ENCODE measurements at regions not wholly inside any gene's neighbourhood (a gene's known extent, or its start where the extent isn't known, plus 50 kb on each side); places are given as distances from the start of the nearest gene placed in this dataset.
"Not testable (repeated sequence)": the region's sequence is repeated elsewhere in the genome, so short reads cannot be mapped to it uniquely, and the experiment has no call there.

GRCh38 chrX:92106671-92107070 is 327.5 kb downstream of the PCDH11X start:
- ATAC-seq; DNase-seq (ENCODE audit: low read depth, low spot score); H3K9me3 ChIP-seq (ENCODE audit: control insufficient read depth in 1 of 2, insufficient read depth in 1 of 2, low read depth in 1 of 2, low read length in 2 of 2); H4K20me1 ChIP-seq (ENCODE audit: insufficient read depth); H3K27ac ChIP-seq (ENCODE audit: low read depth, low read length); CTCF ChIA-PET; H3K4me3 ChIP-seq (replicated peaks in 1 of 2; ENCODE audit: low read depth in 1 of 2, low read length in 2 of 2); H3K27me3 ChIP-seq (ENCODE audit: insufficient read depth, low read length); POLR2A ChIA-PET; H3K9ac ChIP-seq (ENCODE audit: low read length); BruUV-seq (replicated peaks); H3K36me3 ChIP-seq (ENCODE audit: control insufficient read depth in 1 of 2, insufficient read depth in 2 of 2, low read length in 2 of 2); H3K79me2 ChIP-seq (ENCODE audit: insufficient read depth, low read length); RAD21 ChIA-PET (ENCODE audit: low non-redundant PET in 1 of 2, low total read pairs in 2 of 2, uncharacterized antibody in 2 of 2, unreplicated experiment in 2 of 2); H3K4me1 ChIP-seq (ENCODE audit: control insufficient read depth in 1 of 2, insufficient read depth in 2 of 2, low read length in 2 of 2); intact Hi-C loops (cut with micrococcal nuclease); H3K9me2 ChIP-seq (ENCODE audit: insufficient read depth); H2AFZ ChIP-seq (ENCODE audit: low read depth, low read length, poor library complexity, severe bottlenecking); H3K4me2 ChIP-seq (ENCODE audit: low read length): not testable (repeated sequence)

- H3K36me3 ChIP-seq (ENCODE audit: control insufficient read depth in 1 of 2, insufficient read depth in 2 of 2, low read length in 2 of 2); H3K4me3 ChIP-seq (replicated peaks in 1 of 2; ENCODE audit: low read depth in 1 of 2, low read length in 2 of 2); H3K9me2 ChIP-seq (ENCODE audit: insufficient read depth); CTCF ChIA-PET; RAD21 ChIA-PET (ENCODE audit: low non-redundant PET in 1 of 2, low total read pairs in 2 of 2, uncharacterized antibody in 2 of 2, unreplicated experiment in 2 of 2); ATAC-seq; H3K27ac ChIP-seq (ENCODE audit: low read depth, low read length); H3K27me3 ChIP-seq (ENCODE audit: insufficient read depth, low read length); H2AFZ ChIP-seq (ENCODE audit: low read depth, low read length, poor library complexity, severe bottlenecking); DNase-seq (ENCODE audit: low read depth, low spot score); intact Hi-C loops (cut with micrococcal nuclease); H3K4me2 ChIP-seq (ENCODE audit: low read length); BruUV-seq (replicated peaks); H3K9ac ChIP-seq (ENCODE audit: low read length); H4K20me1 ChIP-seq (ENCODE audit: insufficient read depth); H3K4me1 ChIP-seq (ENCODE audit: control insufficient read depth in 1 of 2, insufficient read depth in 2 of 2, low read length in 2 of 2); POLR2A ChIA-PET; H3K9me3 ChIP-seq (ENCODE audit: control insufficient read depth in 1 of 2, insufficient read depth in 1 of 2, low read depth in 1 of 2, low read length in 2 of 2); H3K79me2 ChIP-seq (ENCODE audit: insufficient read depth, low read length): not testable (repeated sequence)
Measured at GRCh38 chrX:92110410-92110911, 331.3 kb downstream of the PCDH11X start.

GRCh38 chrX:92117701-92118100 is 338.5 kb downstream of the PCDH11X start:
- H3K9me3 ChIP-seq (ENCODE audit: control insufficient read depth in 1 of 2, insufficient read depth in 1 of 2, low read depth in 1 of 2, low read length in 2 of 2); H3K9ac ChIP-seq (ENCODE audit: low read length); H3K36me3 ChIP-seq (ENCODE audit: control insufficient read depth in 1 of 2, insufficient read depth in 2 of 2, low read length in 2 of 2); H3K4me2 ChIP-seq (ENCODE audit: low read length); RAD21 ChIA-PET (ENCODE audit: low non-redundant PET in 1 of 2, low total read pairs in 2 of 2, uncharacterized antibody in 2 of 2, unreplicated experiment in 2 of 2); H2AFZ ChIP-seq (ENCODE audit: low read depth, low read length, poor library complexity, severe bottlenecking); ATAC-seq; H3K27ac ChIP-seq (ENCODE audit: low read depth, low read length); H4K20me1 ChIP-seq (ENCODE audit: insufficient read depth); H3K4me1 ChIP-seq (ENCODE audit: control insufficient read depth in 1 of 2, insufficient read depth in 2 of 2, low read length in 2 of 2); H3K4me3 ChIP-seq (replicated peaks in 1 of 2; ENCODE audit: low read depth in 1 of 2, low read length in 2 of 2); BruUV-seq (replicated peaks); H3K27me3 ChIP-seq (ENCODE audit: insufficient read depth, low read length); DNase-seq (ENCODE audit: low read depth, low spot score); H3K79me2 ChIP-seq (ENCODE audit: insufficient read depth, low read length); intact Hi-C loops (cut with micrococcal nuclease); POLR2A ChIA-PET; CTCF ChIA-PET; H3K9me2 ChIP-seq (ENCODE audit: insufficient read depth): not testable (repeated sequence)

GRCh38 chrX:92163035-92163434 is 383.9 kb downstream of the PCDH11X start:
- H4K20me1 ChIP-seq (ENCODE audit: insufficient read depth); RAD21 ChIA-PET (ENCODE audit: low non-redundant PET in 1 of 2, low total read pairs in 2 of 2, uncharacterized antibody in 2 of 2, unreplicated experiment in 2 of 2); BruUV-seq (replicated peaks); H3K9me2 ChIP-seq (ENCODE audit: insufficient read depth); H3K9ac ChIP-seq (ENCODE audit: low read length); H2AFZ ChIP-seq (ENCODE audit: low read depth, low read length, poor library complexity, severe bottlenecking); ATAC-seq; POLR2A ChIA-PET; DNase-seq (ENCODE audit: low read depth, low spot score); H3K4me3 ChIP-seq (replicated peaks in 1 of 2; ENCODE audit: low read depth in 1 of 2, low read length in 2 of 2); CTCF ChIA-PET; H3K4me2 ChIP-seq (ENCODE audit: low read length); intact Hi-C loops (cut with micrococcal nuclease); H3K27me3 ChIP-seq (ENCODE audit: insufficient read depth, low read length); H3K9me3 ChIP-seq (ENCODE audit: control insufficient read depth in 1 of 2, insufficient read depth in 1 of 2, low read depth in 1 of 2, low read length in 2 of 2); H3K27ac ChIP-seq (ENCODE audit: low read depth, low read length); H3K36me3 ChIP-seq (ENCODE audit: control insufficient read depth in 1 of 2, insufficient read depth in 2 of 2, low read length in 2 of 2); H3K4me1 ChIP-seq (ENCODE audit: control insufficient read depth in 1 of 2, insufficient read depth in 2 of 2, low read length in 2 of 2); H3K79me2 ChIP-seq (ENCODE audit: insufficient read depth, low read length): not testable (repeated sequence)

All from HCT116 (cell line).